H1 (cell line): ENCODE measurements at regions not wholly inside any gene's neighbourhood (a gene's known extent, or its start where the extent isn't known, plus 50 kb on each side); places are given as distances from the start of the nearest gene placed in this dataset.

Experiments
- CTCF ChIA-PET: fragments of 300-600 bp; sonication (Branson Sonifier 250); formaldehyde crosslinking; loops from one replicate; lab custom pipeline; 2021; ENCODE audit not compliant: partially characterized antibody; lab: Charles Lee
- POLR2A ChIA-PET: fragments of 300-600 bp; sonication (Branson Sonifier 250); formaldehyde crosslinking; loops from one replicate; lab custom pipeline; 2021; ENCODE audit warnings: inconsistent platforms; ENCODE audit not compliant: partially characterized antibody; lab: Charles Lee
- DNase-seq, 2 experiments: peaks; one replicate each; pipeline versions ENCODE4 v3.0.0 to v3.0.0-alpha.2; 2010 to 2022; ENCODE audit warnings: low spot score in 2 of 2, low read depth in 1 of 2, mixed read lengths in 1 of 2
- FAIRE-seq: peaks from 2 replicates; lab custom pipeline; 2011; peaks lifted over from hg19 to GRCh38; lab: Jason Lieb, UNC
- H2AFZ ChIP-seq: 2 replicates; pipeline ENCODE4 v1.8.1; 2012; ENCODE audit warnings: low read length, inconsistent platforms
- H2AK5ac ChIP-seq: 2 replicates; pipeline ENCODE4 v1.6.1; 2013; ENCODE audit warnings: low read depth, low read length
- H2BK120ac ChIP-seq: replicated peaks from 2 replicates; pipeline ENCODE3; 2013; ENCODE audit warnings: low read depth, low read length, inconsistent platforms
- H2BK12ac ChIP-seq: 2 replicates; pipeline ENCODE4 v1.6.1; 2013; ENCODE audit warnings: low read depth, low read length
- H2BK15ac ChIP-seq: 2 replicates; pipeline ENCODE4 v1.6.1; 2013; ENCODE audit warnings: low read length
- H2BK20ac ChIP-seq: 2 replicates; pipeline ENCODE4 v1.6.1; 2013; ENCODE audit warnings: low read length
- H2BK5ac ChIP-seq: 2 replicates; pipeline ENCODE4 v1.6.1; 2013; ENCODE audit warnings: low read depth, low read length
- H3K14ac ChIP-seq: 2 replicates; pipeline ENCODE4 v1.6.1; 2013; ENCODE audit warnings: inconsistent platforms; ENCODE audit not compliant: insufficient read length
- H3K18ac ChIP-seq: 2 replicates; pipeline ENCODE4 v1.6.1; 2013; ENCODE audit warnings: low read length; ENCODE audit errors: extremely low read depth
- H3K23ac ChIP-seq: 2 replicates; pipeline ENCODE4 v1.6.1; 2013; ENCODE audit warnings: inconsistent platforms; ENCODE audit not compliant: insufficient read length
- H3K23me2 ChIP-seq: 2 replicates; pipeline ENCODE4 v1.6.1; 2013; ENCODE audit warnings: low read depth, low read length
- H3K27ac ChIP-seq: 2 replicates; pipeline ENCODE4 v1.6.1; 2011; ENCODE audit warnings: low read depth, low read length, inconsistent platforms
- H3K27me3 ChIP-seq, 4 experiments: replicated peaks in 1 of 4; 1 replicate in 1 of 4; 2 replicates in 3 of 4; pipeline versions ENCODE4 v1.6.1 to v1.8.1; 2011 to 2013; ENCODE audit warnings: low read length in 3 of 4, mild to moderate bottlenecking in 3 of 4, inconsistent platforms in 2 of 4, mixed read lengths in 2 of 4, moderate library complexity in 1 of 4; ENCODE audit not compliant: control insufficient read depth in 3 of 4, insufficient read depth in 3 of 4; ENCODE audit errors: extremely low read depth in 1 of 4
- H3K36me3 ChIP-seq, 4 experiments: 2 replicates each; pipeline versions ENCODE4 v1.6.1 to v1.8.1; 2011 to 2013; ENCODE audit warnings: mild to moderate bottlenecking in 4 of 4, low read length in 3 of 4, moderate library complexity in 2 of 4, control low read depth in 1 of 4, inconsistent platforms in 1 of 4; ENCODE audit not compliant: insufficient read depth in 4 of 4, control insufficient read depth in 2 of 4
- H3K4ac ChIP-seq: replicated peaks from 2 replicates; pipeline ENCODE3; 2013; ENCODE audit warnings: low read length, low read depth, mixed read lengths, inconsistent platforms; ENCODE audit not compliant: insufficient read length
- H3K4me1 ChIP-seq, 4 experiments: replicated peaks in 1 of 4; 1 replicate in 1 of 4; 2 replicates in 3 of 4; pipeline versions ENCODE4 v1.6.1 to v1.8.1; 2011 to 2013; ENCODE audit warnings: low read length in 3 of 4, inconsistent platforms in 2 of 4, mixed read lengths in 1 of 4; ENCODE audit not compliant: insufficient read depth in 4 of 4, control insufficient read depth in 3 of 4
- H3K4me2 ChIP-seq, 2 experiments: 2 replicates each; pipeline versions ENCODE4 v1.6.1 to v1.8.1; 2011 to 2013; ENCODE audit warnings: low read depth in 2 of 2, low read length in 2 of 2, control low read depth in 1 of 2, inconsistent platforms in 1 of 2, mild to moderate bottlenecking in 1 of 2; ENCODE audit not compliant: insufficient read depth in 1 of 2
- H3K4me3 ChIP-seq, 4 experiments: fragments of 200-600, 300-600 bp in 1 of 4; sonication (generic), shearing (Covaris generic), sonication (Bioruptor Twin) in 1 of 4; 2 replicates each; pipeline versions ENCODE4 v1.5.1 to v1.8.1; 2011 to 2016; ENCODE audit warnings: low read length in 4 of 4, low read depth in 3 of 4, control low read depth in 2 of 4, inconsistent platforms in 2 of 4, mild to moderate bottlenecking in 2 of 4, mixed read lengths in 1 of 4, moderate library complexity in 1 of 4; ENCODE audit not compliant: insufficient read depth in 2 of 4; ENCODE audit errors: extremely low read depth in 1 of 4
- H3K56ac ChIP-seq: replicated peaks from 2 replicates; pipeline ENCODE3; 2013; ENCODE audit warnings: low read depth, mild to moderate bottlenecking, mixed read lengths, low read length, inconsistent platforms; ENCODE audit not compliant: insufficient read length
- H3K79me1 ChIP-seq: 2 replicates; pipeline ENCODE4 v1.6.1; 2013; ENCODE audit warnings: low read depth, low read length, control low read depth
- H3K79me2 ChIP-seq, 2 experiments: 2 replicates each; pipeline versions ENCODE4 v1.6.1 to v1.8.1; 2012 to 2013; ENCODE audit warnings: low read length in 2 of 2, mild to moderate bottlenecking in 2 of 2, inconsistent platforms in 1 of 2; ENCODE audit not compliant: insufficient read depth in 2 of 2, control insufficient read depth in 1 of 2
- H3K9ac ChIP-seq, 4 experiments: replicated peaks in 1 of 4; 1 replicate in 1 of 4; 2 replicates in 3 of 4; pipeline versions ENCODE4 v1.6.1 to v1.8.1; 2011 to 2013; ENCODE audit warnings: low read depth in 3 of 4, low read length in 3 of 4, control low read depth in 2 of 4, mild to moderate bottlenecking in 2 of 4, moderate library complexity in 2 of 4, inconsistent platforms in 1 of 4; ENCODE audit errors: extremely low read depth in 1 of 4
- H3K9me3 ChIP-seq, 2 experiments: 2 replicates each; pipeline versions ENCODE4 v1.6.1 to v1.8.1; 2012 to 2013; ENCODE audit warnings: mild to moderate bottlenecking in 2 of 2, moderate library complexity in 2 of 2, control low read depth in 1 of 2, inconsistent platforms in 1 of 2, low read depth in 1 of 2, low read length in 1 of 2, mixed read lengths in 1 of 2; ENCODE audit not compliant: insufficient read depth in 2 of 2
- H4K20me1 ChIP-seq, 2 experiments: replicated peaks in 1 of 2; 2 replicates each; pipeline versions ENCODE3 to v1.8.1; 2011 to 2013; ENCODE audit warnings: inconsistent platforms in 2 of 2, low read length in 2 of 2, mild to moderate bottlenecking in 1 of 2; ENCODE audit not compliant: insufficient read depth in 2 of 2, control insufficient read depth in 1 of 2
- H4K5ac ChIP-seq: 2 replicates; pipeline ENCODE4 v1.6.1; 2013; ENCODE audit warnings: low read length, low read depth, mixed read lengths, inconsistent platforms; ENCODE audit not compliant: insufficient read length
- H4K8ac ChIP-seq: 2 replicates; pipeline ENCODE4 v1.8.0; 2013; ENCODE audit warnings: mild to moderate bottlenecking, moderate library complexity, low read length, inconsistent platforms; ENCODE audit not compliant: insufficient read depth; ENCODE audit errors: extremely low read depth
- H4K91ac ChIP-seq: replicated peaks from 2 replicates; pipeline ENCODE3; 2013; ENCODE audit warnings: low read length, mixed read lengths, inconsistent platforms; ENCODE audit not compliant: insufficient read length
- POU5F1 ChIP-seq: IDR thresholded peaks from 2 replicates; pipeline ENCODE4 v1.6.1; 2011; ENCODE audit warnings: low read depth, mild to moderate bottlenecking, low read length, moderate library complexity
- RAD21 ChIP-seq, 2 experiments: IDR thresholded peaks in 1 of 2; conservative IDR thresholded peaks in 1 of 2; 2 replicates each; pipeline ENCODE4 v1.6.1; 2011; ENCODE audit warnings: low read depth in 2 of 2, low read length in 2 of 2, improper control_type of control experiment in 1 of 2, inconsistent platforms in 1 of 2, mild to moderate bottlenecking in 1 of 2, moderate library complexity in 1 of 2
- SIN3A ChIP-seq, 2 experiments: IDR thresholded peaks in 1 of 2; conservative IDR thresholded peaks in 1 of 2; 2 replicates each; pipeline ENCODE4 v1.6.1; 2011 to 2012; ENCODE audit warnings: low read length in 2 of 2, improper control_type of control experiment in 1 of 2, low read depth in 1 of 2, mild to moderate bottlenecking in 1 of 2
- TAF1 ChIP-seq: IDR thresholded peaks from 2 replicates; pipeline ENCODE4 v1.6.1; 2011; ENCODE audit warnings: mild to moderate bottlenecking, low read depth, low read length
- TAF7 ChIP-seq: optimal IDR thresholded peaks from 2 replicates; pipeline ENCODE3; 2011; ENCODE audit warnings: low read depth, mild to moderate bottlenecking, inconsistent platforms, low read length, moderate library complexity, borderline replicate concordance
- TEAD4 ChIP-seq: IDR thresholded peaks from 2 replicates; pipeline ENCODE4 v1.6.1; 2012; ENCODE audit warnings: low read depth, low read length, inconsistent platforms, mixed read lengths
- WGBS, 2 experiments: shearing (Covaris generic) in 1 of 2; methylation state at CpG; one replicate each; pipeline versions ENCODE4 v1.1.6 to v1.1.7; 2013 to 2015; ENCODE audit warnings: low lambda C conversion rate in 2 of 2, mixed read lengths in 2 of 2, inconsistent platforms in 1 of 2, low coverage in 1 of 2, missing lambda C conversion rate in 1 of 2; ENCODE audit not compliant: insufficient replicate concordance in 2 of 2, insufficient coverage in 1 of 2, insufficient read length in 1 of 2; ENCODE audit errors: extremely low coverage in 1 of 2, missing lambda C conversion rate in 1 of 2; 5-methylcytosine and 5-hydroxymethylcytosine counted together

DNA sequence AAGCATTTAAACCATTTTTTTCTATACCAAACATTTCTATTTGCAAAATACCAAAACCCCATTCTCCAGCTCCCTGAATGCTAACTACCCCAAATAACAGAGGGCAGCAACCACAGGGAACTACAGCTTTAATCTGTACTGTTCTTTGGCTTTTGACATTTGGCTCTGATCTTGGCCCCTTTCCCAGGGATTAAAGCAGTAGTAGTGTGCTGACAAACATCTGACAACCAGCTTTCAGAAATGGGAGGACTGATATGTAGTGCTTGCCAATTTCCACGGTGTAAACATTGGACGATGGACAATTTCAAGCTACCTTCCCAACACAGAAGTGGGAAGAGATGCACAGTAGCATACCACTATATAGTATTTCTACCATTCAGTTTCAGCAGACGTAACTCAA lies 88.4 kb upstream of the TEAD1 start:
- Histone ChIP-seq H4K5ac (no peak overlapping the region), H3K4me3 (no peak overlapping the region), H4K20me1 (no peaks in the 10 kb centered on the region), H3K4ac (no peak overlapping the region), H2BK120ac (no peak overlapping the region), H3K27me3 (no peaks in the 10 kb centered on the region; a peak in 3 of 7 replicates), H4K91ac (no peak overlapping the region), H3K23me2 (no peaks in the 10 kb centered on the region), H3K27ac (no peak overlapping the region), H3K36me3 (no peaks in the 10 kb centered on the region), H3K18ac (no peak overlapping the region), H3K79me2 (no peaks in the 10 kb centered on the region), H3K14ac (no peak overlapping the region), H2BK20ac (no peak overlapping the region), H3K9me3 (no peaks in the 10 kb centered on the region), H3K9ac (no peak overlapping the region), H3K56ac (no peak overlapping the region), H2BK12ac (no peak overlapping the region), H2BK15ac (no peak overlapping the region), H3K79me1 (no peaks in the 10 kb centered on the region), H3K4me1 (peaks cover 0 to 5% (median 0%) of the 10 kb centered on the region in 4 experiments; a peak in 2 of 7 replicates), H2AK5ac (no peak overlapping the region), H3K23ac (no peak overlapping the region), H2BK5ac (no peak overlapping the region), H4K8ac (no peak overlapping the region), H3K4me2 (no peak overlapping the region), H2AFZ (no peak overlapping the region)
- no peak for TF ChIP-seq TAF1
- TF ChIP-seq TAF7, result no peak
- no peak for TF ChIP-seq SIN3A (conservative IDR thresholded peaks at IDR 0.05 in 1 of 2, IDR thresholded peaks at IDR 0.05 in 1 of 2; ENCODE audit: low read depth in 1 of 2, low read length in 2 of 2)
- no peak for TF ChIP-seq POU5F1
- TF ChIP-seq RAD21 (IDR thresholded peaks at IDR 0.05 in 1 of 2, conservative IDR thresholded peaks at IDR 0.05 in 1 of 2; ENCODE audit: low read depth in 2 of 2, low read length in 2 of 2), result no peak
- TF ChIP-seq TEAD4, result no peak
- FAIRE-seq (no peak), DNase-seq (no peak)
- ChIA-PET POLR2A (no interaction called here), CTCF (interaction anchor here (0.8 to 3.3 kb wide), 6 partner anchors 12 to 379 kb away, joined by 3 to 14 read pairs (median 4); no protein-coding TSS in a partner anchor)
- WGBS, 2 experiments, result 97% methylated on average over 3 of the region's 3 CpGs; no CpG with 5 or more reads in 1 of the 2 experiments
